ENCODE measurements at regions not wholly inside any gene's neighbourhood (a gene's known extent, or its start where the extent isn't known, plus 50 kb on each side); places are given as distances from the start of the nearest gene placed in this dataset.

DNA sequence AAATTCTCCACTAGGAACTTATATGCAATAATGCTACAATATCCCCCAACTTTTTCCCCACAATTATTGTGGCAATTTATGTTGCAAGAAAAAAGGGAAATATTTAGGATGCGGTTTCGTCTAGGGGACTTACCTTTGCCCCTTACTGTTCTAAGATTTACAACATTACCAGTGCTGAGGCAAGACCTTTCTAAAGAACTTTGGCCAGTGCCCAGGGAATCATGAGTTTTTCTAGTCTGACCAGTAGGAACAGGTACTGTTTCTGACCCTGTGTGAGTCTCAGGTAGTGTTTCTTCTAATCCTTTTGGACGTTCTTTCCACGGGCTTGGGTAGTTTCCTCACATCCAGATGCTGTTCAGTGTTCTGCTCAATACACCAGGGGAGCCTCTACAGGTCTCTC is 373.7 kb downstream of the HAPSTR1 start:
- DNase-seq (ENCODE audit: low spot score) = no peak
- Histone ChIP-seq H3K36me3 (no peaks in the 10 kb centered on the region), H3K27ac (no peak overlapping the region), H3K4me1 (ENCODE audit: control insufficient read depth in 1 of 2, low read depth in 2 of 2) (no peaks in the 10 kb centered on the region), H3K27me3 (replicated peaks; ENCODE audit: insufficient read depth) (no peaks in the 10 kb centered on the region), H3K9me3 (no peaks in the 10 kb centered on the region), H3K4me3 (no peak overlapping the region)
- TF ChIP-seq CTCF (IDR thresholded peaks at IDR 0.05) = no peak
- no peak for ATAC-seq (ENCODE audit: insufficient number of reproducible peaks, low FRiP score, low read depth)

- Histone ChIP-seq H3K36me3 (no peaks in the 10 kb centered on the region), H3K4me1 (ENCODE audit: control insufficient read depth in 1 of 2, low read depth in 2 of 2) (no peaks in the 10 kb centered on the region), H3K27me3 (replicated peaks; ENCODE audit: insufficient read depth) (no peaks in the 10 kb centered on the region), H3K4me3 (no peak overlapping the region), H3K27ac (no peak overlapping the region), H3K9me3 (no peaks in the 10 kb centered on the region)
- DNase-seq (ENCODE audit: low spot score) (no peak), ATAC-seq (ENCODE audit: insufficient number of reproducible peaks, low FRiP score, low read depth) (no peak)
- no peak for TF ChIP-seq CTCF (IDR thresholded peaks at IDR 0.05)
Observed at GRCh38 chr16:9469512-9469911, 378.1 kb downstream of the HAPSTR1 start.

GRCh38 chr16:9476744-9477143 is 385.3 kb downstream of the HAPSTR1 start:
- no peak for TF ChIP-seq CTCF (IDR thresholded peaks at IDR 0.05)
- Histone ChIP-seq H3K4me3 (no peak overlapping the region), H3K36me3 (no peaks in the 10 kb centered on the region), H3K4me1 (ENCODE audit: control insufficient read depth in 1 of 2, low read depth in 2 of 2) (no peaks in the 10 kb centered on the region), H3K9me3 (no peaks in the 10 kb centered on the region), H3K27ac (no peak overlapping the region), H3K27me3 (replicated peaks; ENCODE audit: insufficient read depth) (no peaks in the 10 kb centered on the region)
- DNase-seq (ENCODE audit: low spot score) (no peak), ATAC-seq (ENCODE audit: insufficient number of reproducible peaks, low FRiP score, low read depth) (no peak)

GRCh38 chr16:9479008-9479407 is 387.6 kb downstream of the HAPSTR1 start:
- no peak for ATAC-seq (ENCODE audit: insufficient number of reproducible peaks, low FRiP score, low read depth)
- TF ChIP-seq CTCF (IDR thresholded peaks at IDR 0.05) = no peak
- H3K27ac ChIP-seq = no peak overlapping the region
- DNase-seq (ENCODE audit: low spot score) = no peak
- no peaks in the 10 kb centered on the region for H3K4me1 ChIP-seq (ENCODE audit: control insufficient read depth in 1 of 2, low read depth in 2 of 2)
- H3K27me3 ChIP-seq (replicated peaks; ENCODE audit: insufficient read depth) = no peaks in the 10 kb centered on the region
- no peak overlapping the region for H3K4me3 ChIP-seq
- H3K36me3 ChIP-seq = no peaks in the 10 kb centered on the region
- H3K9me3 ChIP-seq = no peaks in the 10 kb centered on the region

DNA sequence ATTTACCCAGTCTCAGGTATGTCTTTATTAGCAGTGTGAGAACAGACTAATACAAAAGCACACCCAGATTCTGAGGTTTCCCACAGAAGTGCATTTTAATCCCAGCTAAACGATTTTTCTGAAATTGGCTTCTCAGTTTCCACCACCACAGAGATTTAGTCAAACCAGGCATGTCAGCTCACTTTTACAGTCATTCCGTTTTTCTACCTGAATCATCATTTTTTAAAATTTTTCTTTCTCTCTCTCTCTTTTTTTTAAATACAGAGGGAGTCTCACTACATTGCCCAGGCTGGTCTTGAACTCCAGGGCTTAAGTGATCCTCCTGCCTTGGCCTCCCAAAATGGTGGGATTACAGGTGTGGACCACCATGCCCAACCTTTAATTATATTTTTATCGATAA is 389.1 kb downstream of the HAPSTR1 start:
- no peak for TF ChIP-seq CTCF (IDR thresholded peaks at IDR 0.05)
- Histone ChIP-seq H3K4me1 (ENCODE audit: control insufficient read depth in 1 of 2, low read depth in 2 of 2) (no peaks in the 10 kb centered on the region), H3K27me3 (replicated peaks; ENCODE audit: insufficient read depth) (no peaks in the 10 kb centered on the region), H3K36me3 (no peaks in the 10 kb centered on the region), H3K4me3 (no peak overlapping the region), H3K27ac (no peak overlapping the region), H3K9me3 (no peaks in the 10 kb centered on the region)
- ATAC-seq (ENCODE audit: insufficient number of reproducible peaks, low FRiP score, low read depth) = no peak
- no peak for DNase-seq (ENCODE audit: low spot score)
